Panc1 (cell line): ENCODE measurements at regions not wholly inside any gene's neighbourhood (a gene's known extent, or its start where the extent isn't known, plus 50 kb on each side); places are given as distances from the start of the nearest gene placed in this dataset.

Experiments
- ATAC-seq: fragments of 200-7000 bp; cut with Tn5 transposase; 2 replicates; pipeline ENCODE4 v1.9.1; 2020; ENCODE audit warnings: mild to moderate bottlenecking, moderate library complexity
- BruUV-seq: library from RNA; stranded (reverse); fragments of 400-500 nt; replicated peaks from 2 replicates; lab custom pipeline; 2021; lab: Mats Ljungman, UMichigan
- CTCF ChIA-PET: fragments of 300-600 bp; sonication (Branson Sonifier 250); formaldehyde crosslinking; loops from one replicate; lab custom pipeline; 2022; ENCODE audit warnings: antibody characterized with exemption; lab: Charles Lee
- POLR2A ChIA-PET: fragments of 300-600 bp; sonication (Branson Sonifier 250); formaldehyde crosslinking; loops from one replicate; lab custom pipeline; 2022; ENCODE audit warnings: antibody characterized with exemption; lab: Charles Lee
- DNase-seq: peaks from one replicate; pipeline ENCODE4 v3.0.0-alpha.2; 2010; ENCODE audit warnings: low read depth, low spot score
- H3K27ac ChIP-seq: 2 replicates; pipeline ENCODE4 v1.5.1; 2011; ENCODE audit warnings: mild to moderate bottlenecking, low read length, inconsistent platforms
- H3K27me3 ChIP-seq: fragments of 200-500 bp; sonication (Bioruptor generic); 2 replicates; pipeline ENCODE4 v1.6.0; 2014; ENCODE audit warnings: low read length, inconsistent platforms; ENCODE audit not compliant: control insufficient read depth, insufficient read depth
- H3K36me3 ChIP-seq: fragments of 200-500 bp; sonication (Bioruptor generic); 2 replicates; pipeline ENCODE4 v1.5.1; 2014; ENCODE audit warnings: inconsistent platforms, mild to moderate bottlenecking, low read length, moderate library complexity; ENCODE audit not compliant: control insufficient read depth, insufficient read depth
- H3K4me1 ChIP-seq: 2 replicates; pipeline ENCODE4 v1.5.1; 2011; ENCODE audit warnings: inconsistent platforms, mild to moderate bottlenecking, low read length, moderate library complexity; ENCODE audit not compliant: control insufficient read depth, insufficient read depth
- H3K4me3 ChIP-seq, 2 experiments: 2 replicates each; pipeline ENCODE4 v1.5.1; 2011 to 2012; ENCODE audit warnings: low read depth in 2 of 2, low read length in 2 of 2, mild to moderate bottlenecking in 2 of 2, inconsistent platforms in 1 of 2, moderate library complexity in 1 of 2
- H3K9me3 ChIP-seq: fragments of 200-500 bp; sonication (Bioruptor generic); 2 replicates; pipeline ENCODE4 v1.5.1; 2014; ENCODE audit warnings: low read depth, mild to moderate bottlenecking, inconsistent platforms, low read length, moderate library complexity; ENCODE audit not compliant: control insufficient read depth, insufficient read depth
- CTCF ChIP-seq: fragments of 450-650 bp; IDR thresholded peaks from 2 replicates; pipeline ENCODE4 v1.5.1; 2017; ENCODE audit warnings: mild to moderate bottlenecking
- POLR2AphosphoS5 ChIP-seq: IDR thresholded peaks from 2 replicates; pipeline ENCODE4 v1.6.1; 2012; ENCODE audit warnings: mild to moderate bottlenecking, low read depth, low read length, moderate library complexity
- REST ChIP-seq, 2 experiments: IDR thresholded peaks; 2 replicates each; pipeline ENCODE4 v1.6.1; 2011 to 2012; ENCODE audit warnings: low read depth in 2 of 2, control low read depth in 1 of 2, low read length in 1 of 2, mild to moderate bottlenecking in 1 of 2, moderate library complexity in 1 of 2; ENCODE audit not compliant: insufficient read depth in 1 of 2
- SIN3A ChIP-seq: IDR thresholded peaks from 2 replicates; pipeline ENCODE4 v1.6.1; 2012; ENCODE audit warnings: low read depth, mild to moderate bottlenecking, low read length, moderate library complexity, borderline replicate concordance; ENCODE audit not compliant: insufficient read depth
- TCF7L2 ChIP-seq: IDR thresholded peaks from 2 replicates; pipeline ENCODE4 v1.6.1; 2011; ENCODE audit warnings: mild to moderate bottlenecking, low read depth, low read length, inconsistent platforms
- in situ Hi-C: cut with HindIII; loops from 2 replicates; pipeline ENCODE4 v1.10.0; 2016; ENCODE audit warnings: low sequenced_read_pairs, low pct_unique_long_range_greater_than_20kb
- intact Hi-C: fragments of 100-400 bp; cut with micrococcal nuclease; formaldehyde crosslinking; loops from one replicate; pipeline ENCODE4 v1.10.0; 2022; ENCODE audit not compliant: unreplicated experiment

GRCh38 chr10:61302124-61302523, 151.1 kb downstream of the TMEM26 start:
- ATAC-seq: no peak

GRCh38 chr10:61301575-61301974, 151.6 kb downstream of the TMEM26 start:
- Histone ChIP-seq H3K4me1 (no peaks in the 10 kb centered on the region), H3K27me3 (no peaks in the 10 kb centered on the region), H3K36me3 (no peaks in the 10 kb centered on the region), H3K4me3 (no peak overlapping the region), H3K9me3 (no peaks in the 10 kb centered on the region), H3K27ac (no peak overlapping the region)
- intact Hi-C loops (no loop called here), in situ Hi-C loops (no loop called here)
- BruUV-seq: no TSS peak
- TF ChIP-seq POLR2AphosphoS5 (no peak), REST (IDR thresholded peaks at IDR 0.05; ENCODE audit: insufficient read depth in 1 of 2, low read depth in 2 of 2, low read length in 1 of 2) (no peak), CTCF (no peak)
- ChIA-PET POLR2A (no interaction called here), CTCF (no interaction called here)
- ATAC-seq (no peak), DNase-seq (no peak)

More at GRCh38 chr10:61302124-61302523, 151.1 kb downstream of the TMEM26 start:
- no peaks in the 10 kb centered on the region for H3K4me1 ChIP-seq
- no TSS peak for BruUV-seq
- H3K4me3 ChIP-seq: no peak overlapping the region
- intact Hi-C loops: no loop called here
- DNase-seq: no peak
- no peaks in the 10 kb centered on the region for H3K27me3 ChIP-seq
- POLR2A ChIA-PET: no interaction called here
- in situ Hi-C loops: no loop called here
- no peaks in the 10 kb centered on the region for H3K9me3 ChIP-seq
- CTCF ChIA-PET: no interaction called here
- TF ChIP-seq REST (IDR thresholded peaks at IDR 0.05; ENCODE audit: insufficient read depth in 1 of 2, low read depth in 2 of 2, low read length in 1 of 2): no peak
- TF ChIP-seq POLR2AphosphoS5: no peak
- H3K36me3 ChIP-seq: no peaks in the 10 kb centered on the region
- H3K27ac ChIP-seq: no peak overlapping the region

GRCh38 chr10:61299841-61300240, 153.3 kb downstream of the TMEM26 start:
- Histone ChIP-seq H3K27ac (no peak overlapping the region), H3K4me1 (no peaks in the 10 kb centered on the region), H3K4me3 (no peak overlapping the region), H3K36me3 (no peaks in the 10 kb centered on the region), H3K27me3 (no peaks in the 10 kb centered on the region), H3K9me3 (no peaks in the 10 kb centered on the region)
- no peak for TF ChIP-seq SIN3A
- TF ChIP-seq POLR2AphosphoS5: no peak
- TF ChIP-seq CTCF: no peak
- TF ChIP-seq REST (IDR thresholded peaks at IDR 0.05; ENCODE audit: insufficient read depth in 1 of 2, low read depth in 2 of 2, low read length in 1 of 2): no peak
- TF ChIP-seq TCF7L2: no peak
- DNase-seq (no peak), ATAC-seq (no peak)
- intact Hi-C loops: no loop called here
- in situ Hi-C loops: no loop called here
- no TSS peak for BruUV-seq
- POLR2A ChIA-PET: no interaction called here
- CTCF ChIA-PET: no interaction called here
